ENCODE measurements at regions not wholly inside any gene's neighbourhood (a gene's known extent, or its start where the extent isn't known, plus 50 kb on each side); places are given as distances from the start of the nearest gene placed in this dataset.

DNA sequence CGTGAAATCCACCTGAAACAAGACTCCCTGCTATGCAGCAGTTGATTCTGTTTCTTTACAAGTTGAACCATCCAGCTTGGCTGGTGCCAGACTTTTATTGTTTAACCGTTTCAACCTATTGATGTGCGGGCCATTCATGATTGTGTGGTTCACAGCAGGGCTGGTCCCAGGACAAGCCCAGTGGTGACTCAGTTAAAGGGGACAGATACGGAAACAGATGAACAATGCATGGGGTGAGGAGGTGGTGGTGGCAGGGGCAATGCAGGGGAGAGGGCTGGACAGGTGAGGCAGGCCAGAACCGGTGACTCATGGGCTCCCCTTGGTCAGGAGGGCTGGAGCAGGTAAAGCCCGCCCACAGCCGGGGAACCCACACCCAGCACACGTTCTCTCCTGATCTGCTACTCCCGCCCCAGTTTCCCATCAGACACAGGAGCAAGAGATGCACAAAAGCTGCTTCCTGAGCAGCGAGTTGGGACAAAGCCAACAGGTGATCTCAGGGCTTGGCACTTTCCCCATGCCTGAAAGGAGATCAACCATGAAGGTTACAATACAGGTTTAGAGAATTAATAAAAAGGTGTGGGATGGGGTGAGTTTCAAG, 232.2 kb downstream of the LY86 start:
- DNase-seq (ENCODE audit: low read depth), result no peak
- TF ChIP-seq, protein P1, sequence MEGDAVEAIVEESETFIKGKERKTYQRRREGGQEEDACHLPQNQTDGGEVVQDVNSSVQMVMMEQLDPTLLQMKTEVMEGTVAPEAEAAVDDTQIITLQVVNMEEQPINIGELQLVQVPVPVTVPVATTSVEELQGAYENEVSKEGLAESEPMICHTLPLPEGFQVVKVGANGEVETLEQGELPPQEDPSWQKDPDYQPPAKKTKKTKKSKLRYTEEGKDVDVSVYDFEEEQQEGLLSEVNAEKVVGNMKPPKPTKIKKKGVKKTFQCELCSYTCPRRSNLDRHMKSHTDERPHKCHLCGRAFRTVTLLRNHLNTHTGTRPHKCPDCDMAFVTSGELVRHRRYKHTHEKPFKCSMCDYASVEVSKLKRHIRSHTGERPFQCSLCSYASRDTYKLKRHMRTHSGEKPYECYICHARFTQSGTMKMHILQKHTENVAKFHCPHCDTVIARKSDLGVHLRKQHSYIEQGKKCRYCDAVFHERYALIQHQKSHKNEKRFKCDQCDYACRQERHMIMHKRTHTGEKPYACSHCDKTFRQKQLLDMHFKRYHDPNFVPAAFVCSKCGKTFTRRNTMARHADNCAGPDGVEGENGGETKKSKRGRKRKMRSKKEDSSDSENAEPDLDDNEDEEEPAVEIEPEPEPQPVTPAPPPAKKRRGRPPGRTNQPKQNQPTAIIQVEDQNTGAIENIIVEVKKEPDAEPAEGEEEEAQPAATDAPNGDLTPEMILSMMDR (IDR thresholded peaks at IDR 0.05; ENCODE audit: low read length, missing control alignments), result no peak
- H3K4me3 ChIP-seq (replicated peaks; ENCODE audit: low read depth, low read length), result no peak overlapping the region

DNA sequence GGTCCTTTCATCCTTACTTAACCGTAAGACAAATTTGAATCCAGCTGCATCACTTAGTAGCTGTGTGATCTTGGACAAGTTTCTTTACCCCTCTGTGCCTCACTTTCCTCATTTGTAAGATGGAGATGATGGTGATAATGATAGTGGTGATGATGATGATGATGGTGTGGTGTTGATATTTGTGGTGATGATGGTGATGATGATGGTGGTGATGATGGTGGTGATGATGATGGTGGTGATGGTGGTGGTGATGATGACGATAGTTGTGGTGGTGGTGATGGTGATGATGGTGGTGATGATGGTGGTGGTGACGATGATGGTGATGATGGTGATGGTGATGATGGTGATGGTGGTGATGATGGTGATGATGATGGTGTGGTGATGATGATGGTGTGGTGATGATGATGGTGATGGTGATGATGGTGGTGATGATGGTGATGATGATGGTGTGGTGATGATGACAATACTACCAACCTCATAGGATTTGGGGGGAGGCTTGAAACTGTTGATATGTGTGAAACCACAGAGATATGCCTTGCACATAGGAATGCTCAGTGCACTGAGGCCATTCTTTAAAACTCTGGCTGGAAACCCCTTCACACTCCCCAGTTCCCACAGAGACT, 233.2 kb downstream of the LY86 start:
- no peak overlapping the region for H3K4me3 ChIP-seq (replicated peaks; ENCODE audit: low read depth, low read length)
- DNase-seq (ENCODE audit: low read depth), result no peak
- TF ChIP-seq, protein P1 (IDR thresholded peaks at IDR 0.05; ENCODE audit: low read length, missing control alignments), result no peak

DNA sequence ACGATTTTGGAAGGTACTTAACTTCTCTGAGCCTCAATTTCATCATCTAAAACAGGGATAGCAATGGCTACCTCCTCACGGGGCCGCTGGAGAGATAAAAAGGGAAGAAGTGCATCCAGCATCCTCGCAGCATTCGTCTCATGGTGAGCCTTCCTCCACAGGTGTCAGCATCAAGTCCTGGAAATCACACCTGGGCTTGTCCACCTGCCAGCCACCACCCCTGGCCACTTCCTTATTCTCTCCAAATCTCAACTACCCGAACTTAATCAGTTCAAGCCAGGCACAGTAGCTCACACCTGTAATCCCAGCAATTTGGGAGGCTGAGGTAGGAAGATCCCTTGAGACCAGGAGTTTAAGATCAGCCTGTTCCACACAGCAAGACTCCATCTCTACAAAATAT, 234.5 kb downstream of the LY86 start:
- TF ChIP-seq, protein P1 (IDR thresholded peaks at IDR 0.05; ENCODE audit: low read length, missing control alignments), result no peak
- no peak overlapping the region for H3K4me3 ChIP-seq (replicated peaks; ENCODE audit: low read depth, low read length)
- no peak for DNase-seq (ENCODE audit: low read depth)

DNA sequence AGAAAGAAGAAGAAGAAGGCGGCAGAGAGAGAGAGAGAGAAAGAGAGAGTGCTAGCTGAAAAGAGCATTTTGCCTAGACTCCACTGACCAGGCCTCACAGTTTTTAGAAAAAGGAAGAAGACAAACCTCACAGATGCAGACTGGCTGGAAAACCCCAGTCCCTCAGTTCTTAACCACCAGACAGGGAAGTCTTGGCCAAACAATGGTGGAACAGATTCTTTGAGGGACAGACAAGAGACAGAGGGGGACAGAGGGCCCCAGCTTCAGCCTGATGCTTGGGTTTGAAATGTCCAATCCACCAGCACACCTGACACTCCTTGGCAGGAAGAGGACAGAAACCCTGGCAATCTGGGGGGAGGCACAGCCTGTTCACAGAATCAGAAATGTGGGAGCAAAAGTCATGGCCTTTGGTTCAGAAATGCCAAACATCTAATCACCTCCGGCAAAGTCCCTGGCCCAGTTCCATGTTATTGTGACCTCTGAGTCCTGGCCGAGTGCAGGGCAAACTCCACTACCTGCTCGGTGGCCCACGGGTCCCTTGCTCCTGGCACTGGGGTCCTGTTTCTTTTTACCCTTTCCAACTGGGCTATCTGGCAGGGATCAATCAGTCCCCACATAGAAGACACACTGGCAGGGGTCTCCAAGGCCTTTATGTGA, 235.2 kb downstream of the LY86 start:
- no peak for DNase-seq (ENCODE audit: low read depth)
- TF ChIP-seq, protein P1 (IDR thresholded peaks at IDR 0.05; ENCODE audit: low read length, missing control alignments), result no peak
- H3K4me3 ChIP-seq (replicated peaks; ENCODE audit: low read depth, low read length), result no peak overlapping the region

DNA sequence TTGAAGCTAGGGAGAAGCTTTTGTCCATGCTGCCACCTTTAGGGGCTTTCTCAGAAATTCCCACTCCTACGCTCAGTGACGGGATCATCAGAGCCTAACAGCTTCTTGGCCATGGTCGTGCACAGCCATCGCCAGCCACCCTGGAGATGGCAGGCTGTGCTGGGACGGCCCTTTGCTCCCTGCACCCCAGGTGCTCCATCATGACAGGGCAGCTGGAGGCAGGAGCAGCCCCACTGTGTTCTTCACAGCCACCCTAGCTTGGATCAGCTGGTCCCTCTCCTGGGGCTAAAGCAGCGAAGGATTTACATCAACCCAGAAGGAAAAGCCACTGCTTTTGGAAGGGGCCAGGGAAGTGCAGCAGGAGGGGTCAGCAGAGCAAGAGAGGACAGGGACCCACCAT, 235.9 kb downstream of the LY86 start:
- H3K4me3 ChIP-seq (replicated peaks; ENCODE audit: low read depth, low read length), result no peak overlapping the region
- DNase-seq (ENCODE audit: low read depth), result no peak
- TF ChIP-seq, protein P1 (IDR thresholded peaks at IDR 0.05; ENCODE audit: low read length, missing control alignments), result no peak

DNA sequence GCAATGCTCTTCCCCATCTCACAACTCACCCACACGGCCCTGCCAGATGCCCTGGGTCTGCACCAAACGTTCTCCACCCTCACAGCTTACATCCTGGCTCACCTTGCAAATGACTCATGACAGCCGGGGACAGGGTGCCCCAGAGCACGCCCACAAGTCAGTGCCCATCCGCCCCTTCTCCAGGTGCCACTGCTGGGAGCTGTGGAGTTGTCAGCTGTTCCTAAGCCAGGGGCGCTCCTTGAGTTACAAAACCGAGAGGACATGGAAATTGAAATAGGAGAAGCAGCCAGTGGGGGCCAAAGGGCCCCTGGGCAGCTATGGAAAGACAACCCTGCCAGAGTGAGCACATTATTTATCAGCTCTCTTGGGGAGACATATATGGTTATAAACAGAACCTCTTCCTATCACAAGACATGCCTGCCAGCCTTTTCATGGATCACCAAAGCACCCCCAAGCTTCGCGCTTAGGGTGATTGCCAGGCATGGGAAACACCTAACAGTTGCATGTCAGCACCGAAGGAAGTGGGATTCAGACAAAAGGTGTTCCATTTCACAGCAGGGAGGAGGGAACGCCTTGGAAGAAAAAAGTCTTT, 236.8 kb downstream of the LY86 start:
- no peak for DNase-seq (ENCODE audit: low read depth)
- no peak overlapping the region for H3K4me3 ChIP-seq (replicated peaks; ENCODE audit: low read depth, low read length)
- TF ChIP-seq, protein P1 (IDR thresholded peaks at IDR 0.05; ENCODE audit: low read length, missing control alignments), result no peak

Data from fibroblast of pulmonary artery (primary cell).